SK-N-SH (cell line): ENCODE measurements at regions not wholly inside any gene's neighbourhood (a gene's known extent, or its start where the extent isn't known, plus 50 kb on each side); places are given as distances from the start of the nearest gene placed in this dataset.
"Not testable (repeated sequence)": the region's sequence is repeated elsewhere in the genome, so short reads cannot be mapped to it uniquely, and the experiment has no call there.

Experiments used
- CTCF ChIA-PET: fragments of 300-600, 350-600 bp; formaldehyde crosslinking; extraction: SDS; loops from one replicate; lab custom pipeline; 2021; lab: Yijun Ruan, JAX
- POLR2A ChIA-PET: fragments of 350-600 bp; sonication (Branson Sonifier 250); formaldehyde crosslinking; extraction: SDS; loops from one replicate; lab custom pipeline; 2020; ENCODE audit warnings: antibody characterized with exemption, inconsistent platforms; lab: Yijun Ruan, JAX
- DNase-seq: peaks from one replicate; pipeline ENCODE4 v3.0.0; 2012
- H2AFZ ChIP-seq: fragments of 200-600 bp; sonication (generic); 2 replicates; pipeline ENCODE4 v1.8.1; 2016; ENCODE audit warnings: antibody characterized with exemption, mild to moderate bottlenecking, low read depth
- H3F3A ChIP-seq: fragments of 200-600 bp; sonication (generic); replicated peaks from 2 replicates; pipeline ENCODE3; 2016; ENCODE audit warnings: antibody characterized with exemption, mild to moderate bottlenecking; ENCODE audit not compliant: insufficient read depth
- H3K27ac ChIP-seq, 2 experiments: fragments of 200-500 bp in 1 of 2; fragments of 200-600 bp in 1 of 2; sonication (Bioruptor generic) in 1 of 2; sonication (generic), shearing (Covaris generic) in 1 of 2; 2 replicates each; pipeline versions ENCODE4 v1.5.1 to v1.6.1; 2014 to 2016; ENCODE audit warnings: low read depth in 2 of 2, inconsistent platforms in 1 of 2, low read length in 1 of 2, mild to moderate bottlenecking in 1 of 2, mixed read lengths in 1 of 2
- H3K27me3 ChIP-seq: fragments of 200-600 bp; sonication (generic), shearing (Covaris generic); 2 replicates; pipeline ENCODE4 v1.6.1; 2016; ENCODE audit warnings: mixed run types; ENCODE audit not compliant: insufficient read depth
- H3K36me3 ChIP-seq, 2 experiments: fragments of 200-500 bp in 1 of 2; fragments of 200-600 bp in 1 of 2; sonication (Bioruptor generic) in 1 of 2; sonication (generic) in 1 of 2; replicated peaks in 1 of 2; 2 replicates each; pipeline versions ENCODE3 to v1.5.1; 2014 to 2016; ENCODE audit warnings: low read length in 1 of 2, mild to moderate bottlenecking in 1 of 2; ENCODE audit not compliant: insufficient read depth in 2 of 2, control insufficient read depth in 1 of 2
- H3K4me1 ChIP-seq, 2 experiments: fragments of 200-500 bp in 1 of 2; fragments of 200-600 bp in 1 of 2; sonication (Bioruptor generic) in 1 of 2; sonication (generic), shearing (Covaris generic) in 1 of 2; 2 replicates each; pipeline versions ENCODE4 v1.5.1 to v1.6.1; 2014 to 2016; ENCODE audit warnings: low read depth in 1 of 2, low read length in 1 of 2, mixed run types in 1 of 2; ENCODE audit not compliant: insufficient read depth in 2 of 2, control insufficient read depth in 1 of 2
- H3K4me2 ChIP-seq: fragments of 200-600 bp; sonication (generic), shearing (Covaris generic); 2 replicates; pipeline ENCODE4 v1.6.1; 2017; ENCODE audit warnings: mixed run types
- H3K4me3 ChIP-seq, 2 experiments: fragments of 200-500 bp in 1 of 2; fragments of 200-600 bp in 1 of 2; sonication (Bioruptor generic) in 1 of 2; sonication (generic), shearing (Covaris generic) in 1 of 2; 2 replicates each; pipeline versions ENCODE4 v1.5.1 to v1.8.1; 2014 to 2016; ENCODE audit warnings: low read depth in 2 of 2, inconsistent platforms in 1 of 2, low read length in 1 of 2, mild to moderate bottlenecking in 1 of 2, mixed read lengths in 1 of 2, moderate library complexity in 1 of 2
- H3K79me2 ChIP-seq: fragments of 200-600 bp; sonication (generic); 2 replicates; pipeline ENCODE4 v1.8.1; 2017; ENCODE audit warnings: mild to moderate bottlenecking; ENCODE audit not compliant: insufficient read depth
- H3K9ac ChIP-seq: fragments of 200-600 bp; sonication (generic); 2 replicates; pipeline ENCODE4 v1.6.1; 2017; ENCODE audit warnings: mixed run types
- H3K9me2 ChIP-seq: fragments of 200-600 bp; sonication (generic); 2 replicates; pipeline ENCODE4 v1.6.1; 2017; ENCODE audit warnings: mixed run types
- H3K9me3 ChIP-seq: fragments of 200-600 bp; sonication (generic); 2 replicates; pipeline ENCODE4 v1.6.1; 2017; ENCODE audit warnings: mixed run types, mild to moderate bottlenecking, moderate library complexity
- H4K20me1 ChIP-seq: fragments of 200-600 bp; sonication (generic); 2 replicates; pipeline ENCODE4 v1.6.1; 2017; ENCODE audit warnings: mild to moderate bottlenecking, mixed run types; ENCODE audit not compliant: insufficient read depth
- CHD2 ChIP-seq: fragments of 150-350 bp; IDR thresholded peaks from 2 replicates; pipeline ENCODE4 v1.6.1; 2018; ENCODE audit warnings: low read length; ENCODE audit not compliant: partially characterized antibody
- FOXM1 ChIP-seq: IDR thresholded peaks from 2 replicates; pipeline ENCODE4 v1.4.0; 2012; ENCODE audit warnings: low read depth, mild to moderate bottlenecking
- GABPA ChIP-seq: IDR thresholded peaks from 2 replicates; pipeline ENCODE4 v1.4.0; 2012; ENCODE audit warnings: low read depth, mild to moderate bottlenecking
- MXI1 ChIP-seq: IDR thresholded peaks from 2 replicates; pipeline ENCODE4 v1.6.1; 2012; ENCODE audit warnings: mild to moderate bottlenecking, low read depth, low read length, improper control_type of control experiment
- NFIC ChIP-seq: IDR thresholded peaks from 2 replicates; pipeline ENCODE4 v1.4.0; 2012; ENCODE audit warnings: borderline replicate concordance
- RFX5 ChIP-seq: IDR thresholded peaks from 2 replicates; pipeline ENCODE4 v1.6.1; 2012; ENCODE audit warnings: mild to moderate bottlenecking, improper control_type of control experiment, low read length
- RXRA ChIP-seq: IDR thresholded peaks from 2 replicates; pipeline ENCODE4 v1.4.0; 2012; ENCODE audit warnings: low read depth, mild to moderate bottlenecking, borderline replicate concordance
- SIN3A ChIP-seq: IDR thresholded peaks from 2 replicates; pipeline ENCODE4 v1.6.1; 2012; ENCODE audit warnings: low read depth, mild to moderate bottlenecking, low read length, moderate library complexity, borderline replicate concordance
- TCF12 ChIP-seq: IDR thresholded peaks from 2 replicates; pipeline ENCODE4 v1.4.0; 2012
- TEAD4 ChIP-seq: IDR thresholded peaks from 2 replicates; pipeline ENCODE4 v1.4.0; 2012; ENCODE audit warnings: mild to moderate bottlenecking, borderline replicate concordance; ENCODE audit not compliant: insufficient read depth
- WGBS: methylation state at CpG from one replicate; pipeline ENCODE4 v1.1.6; 2017; ENCODE audit warnings: low lambda C conversion rate; 5-methylcytosine and 5-hydroxymethylcytosine counted together
- TF ChIP-seq, protein P1 (sequence below): IDR thresholded peaks from 2 replicates; pipeline ENCODE4 v1.4.0; 2012; ENCODE audit warnings: low read depth, borderline replicate concordance

DNA sequence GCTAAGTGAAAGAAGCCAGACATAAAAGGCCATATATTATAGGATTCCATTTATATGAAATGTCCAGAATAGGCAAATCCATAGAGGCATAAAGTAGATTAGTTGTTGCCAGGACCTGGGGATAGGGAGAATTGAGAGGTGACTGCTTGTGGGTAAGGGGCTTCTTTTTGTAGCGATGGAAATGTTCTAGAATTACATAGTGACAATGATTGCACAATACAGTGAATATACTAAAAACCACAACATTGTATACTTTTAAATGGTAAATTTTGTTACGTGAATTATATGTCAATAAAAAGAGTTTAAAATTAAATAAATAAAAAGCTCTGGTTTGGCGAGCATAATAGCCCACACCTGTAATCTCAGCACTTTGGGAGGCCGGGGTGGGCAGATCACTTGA lies 486.8 kb downstream of the KLF12 start:
- H3K27ac ChIP-seq, result no peak overlapping the region
- H3K79me2 ChIP-seq, result no peaks in the 10 kb centered on the region
- no peak overlapping the region for H3K4me3 ChIP-seq
- no peaks in the 10 kb centered on the region for H3F3A ChIP-seq
- H3K9me3 ChIP-seq, result no peaks in the 10 kb centered on the region
- WGBS, result 47% methylated on average over 4 of the region's 4 CpGs
- no peak overlapping the region for H3K9ac ChIP-seq
- H3K4me2 ChIP-seq, result no peak overlapping the region
- H3K36me3 ChIP-seq, result no peaks in the 10 kb centered on the region
- H3K27me3 ChIP-seq, result no peaks in the 10 kb centered on the region
- TF ChIP-seq GABPA (no peak), SIN3A (no peak), RFX5 (no peak), TCF12 (no peak), CHD2 (no peak), NFIC (no peak), RXRA (no peak), MXI1 (no peak)
- TF ChIP-seq, protein P1, sequence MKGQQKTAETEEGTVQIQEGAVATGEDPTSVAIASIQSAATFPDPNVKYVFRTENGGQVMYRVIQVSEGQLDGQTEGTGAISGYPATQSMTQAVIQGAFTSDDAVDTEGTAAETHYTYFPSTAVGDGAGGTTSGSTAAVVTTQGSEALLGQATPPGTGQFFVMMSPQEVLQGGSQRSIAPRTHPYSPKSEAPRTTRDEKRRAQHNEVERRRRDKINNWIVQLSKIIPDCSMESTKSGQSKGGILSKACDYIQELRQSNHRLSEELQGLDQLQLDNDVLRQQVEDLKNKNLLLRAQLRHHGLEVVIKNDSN, result no peak
- no peaks in the 10 kb centered on the region for H3K4me1 ChIP-seq
- H2AFZ ChIP-seq, result no peak overlapping the region
- ChIA-PET POLR2A (no interaction called here), CTCF (no interaction called here)
- H3K9me2 ChIP-seq, result no peaks in the 10 kb centered on the region
- DNase-seq, result no peak
- no peaks in the 10 kb centered on the region for H4K20me1 ChIP-seq

DNA sequence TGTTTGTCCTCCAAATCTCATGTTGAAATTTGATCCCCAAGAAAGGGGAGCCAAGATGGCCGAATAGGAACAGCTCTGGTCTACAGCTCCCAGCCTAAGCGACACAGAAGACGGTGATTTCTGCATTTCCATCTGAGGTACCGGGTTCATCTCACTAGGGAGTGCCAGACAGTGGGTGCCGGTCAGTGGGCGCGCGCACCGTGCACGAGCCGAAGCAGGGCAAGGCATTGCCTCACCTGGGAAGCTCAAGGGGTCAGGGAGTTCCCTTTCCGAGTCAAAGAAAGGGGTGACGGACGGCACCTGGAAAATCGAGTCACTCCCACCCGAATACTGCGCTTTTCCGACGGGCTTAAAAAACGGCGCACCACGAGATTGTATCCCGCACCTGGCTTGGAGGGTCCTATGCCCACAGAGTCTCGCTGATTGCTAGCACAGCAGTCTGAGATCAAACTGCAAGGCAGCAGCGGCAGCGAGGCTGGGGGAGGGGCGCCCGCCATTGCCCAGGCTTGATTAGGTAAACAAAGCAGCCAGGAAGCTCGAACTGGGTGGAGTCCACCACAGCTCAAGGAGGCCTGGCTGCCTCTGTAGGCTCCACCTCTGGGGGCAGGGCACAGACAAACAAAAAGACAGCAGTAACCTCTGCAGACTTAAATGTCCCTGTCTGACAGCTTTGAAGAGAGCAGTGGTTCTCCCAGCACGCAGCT lies 493.6 kb downstream of the KLF12 start:
- H3K27ac ChIP-seq, H3K36me3 ChIP-seq, H3F3A ChIP-seq, H2AFZ ChIP-seq, H3K4me3 ChIP-seq, H3K9ac ChIP-seq, H3K27me3 ChIP-seq, H3K4me1 ChIP-seq, H4K20me1 ChIP-seq, H3K9me3 ChIP-seq, H3K9me2 ChIP-seq, CTCF ChIA-PET, DNase-seq, H3K79me2 ChIP-seq, H3K4me2 ChIP-seq, POLR2A ChIA-PET: not testable (repeated sequence)
- WGBS, result 74% methylated on average over 14 of the region's 30 CpGs

GRCh38 chr13:73635166-73635787 lies 498.9 kb downstream of the KLF12 start:
- no peaks in the 10 kb centered on the region for H3K36me3 ChIP-seq
- H3K9ac ChIP-seq, result no peak overlapping the region
- H3F3A ChIP-seq, result no peaks in the 10 kb centered on the region
- H3K79me2 ChIP-seq, result no peaks in the 10 kb centered on the region
- CTCF ChIA-PET, result no interaction called here
- H3K4me3 ChIP-seq, result no peak overlapping the region
- no peaks in the 10 kb centered on the region for H3K9me2 ChIP-seq
- WGBS, result 57% methylated on average over 5 of the region's 5 CpGs
- H4K20me1 ChIP-seq, result no peaks in the 10 kb centered on the region
- no peak overlapping the region for H3K4me2 ChIP-seq
- H3K27ac ChIP-seq, result no peak overlapping the region
- H3K27me3 ChIP-seq, result no peaks in the 10 kb centered on the region; the same call in 1 of the 2 replicates
- H2AFZ ChIP-seq, result no peak overlapping the region
- no peaks in the 10 kb centered on the region; a peak in 1 of 4 replicates for H3K4me1 ChIP-seq
- H3K9me3 ChIP-seq, result no peaks in the 10 kb centered on the region
- DNase-seq, result no peak
- POLR2A ChIA-PET, result no interaction called here
- TF ChIP-seq NFIC (no peak), TEAD4 (no peak), FOXM1 (no peak), GABPA (no peak)
- TF ChIP-seq, all 33 proteins: peak for 0
